ENCODE measurements at regions not wholly inside any gene's neighbourhood (a gene's known extent, or its start where the extent isn't known, plus 50 kb on each side); places are given as distances from the start of the nearest gene placed in this dataset.

DNA sequence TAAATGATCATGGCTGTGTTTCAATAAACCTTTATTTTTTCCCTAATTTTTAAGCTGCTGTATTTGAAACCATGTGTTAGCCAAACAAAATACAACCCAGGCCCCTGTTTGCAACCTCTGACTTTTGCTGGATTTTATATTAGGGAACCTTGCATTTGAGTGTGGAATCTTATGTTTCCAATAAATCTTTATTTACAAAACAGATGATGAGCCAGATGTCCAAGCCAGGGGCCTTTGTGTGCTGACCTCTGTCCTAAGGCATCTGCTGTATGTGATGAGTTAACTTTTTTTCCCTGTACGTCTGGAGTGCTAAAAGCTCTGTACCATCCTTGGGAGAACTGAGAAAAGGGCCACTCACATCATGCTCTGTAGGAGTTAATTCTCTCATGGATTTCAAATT is 162.9 kb downstream of the TRIB2 start:
- H3K27ac ChIP-seq (ENCODE audit: extremely low read length, insufficient read depth, low read length) = no peak overlapping the region
- peaks cover 10% of the 10 kb centered on the region; the same call in 1 of the 2 replicates for H3K9me3 ChIP-seq (ENCODE audit: low read length)
- no peaks in the 10 kb centered on the region for H3K36me3 ChIP-seq (replicated peaks in 1 of 2; ENCODE audit: control insufficient read depth in 1 of 2, insufficient read depth in 2 of 2, low read length in 2 of 2)
- ATAC-seq (no peak), DNase-seq (ENCODE audit: low spot score) (no peak), FAIRE-seq (no peak)
- POLR2A ChIA-PET = no interaction called here
- no peak overlapping the region for H3K4me2 ChIP-seq (ENCODE audit: low read depth, low read length)
- no peak for TF ChIP-seq AHDC1 (CRISPR knock-in tag; IDR thresholded peaks at IDR 0.05; ENCODE audit: borderline replicate concordance)
- no peak for TF ChIP-seq ZNF460 (CRISPR knock-in tag; IDR thresholded peaks at IDR 0.05; ENCODE audit: borderline replicate concordance)
- no peak for TF ChIP-seq ZNF335 (CRISPR knock-in tag; IDR thresholded peaks at IDR 0.05)
- no peak for TF ChIP-seq ZNF484 (CRISPR knock-in tag; IDR thresholded peaks at IDR 0.05; ENCODE audit: borderline replicate concordance, low read depth)
- no peak for TF ChIP-seq KLF12 (CRISPR knock-in tag; IDR thresholded peaks at IDR 0.05; ENCODE audit: borderline replicate concordance)
- TF ChIP-seq NRL (CRISPR knock-in tag; IDR thresholded peaks at IDR 0.05; ENCODE audit: borderline replicate concordance) = no peak
- TF ChIP-seq ZNF546 (CRISPR knock-in tag; conservative IDR thresholded peaks at IDR 0.05) = no peak
- TF ChIP-seq RAD51 (IDR thresholded peaks at IDR 0.05; ENCODE audit: borderline replicate concordance) = no peak
- no peak for TF ChIP-seq AHR (CRISPR knock-in tag; IDR thresholded peaks at IDR 0.05)
- no peak for TF ChIP-seq JUNB (CRISPR knock-in tag; IDR thresholded peaks at IDR 0.05; ENCODE audit: borderline replicate concordance)
- no peak for TF ChIP-seq ZNF292 (CRISPR knock-in tag; IDR thresholded peaks at IDR 0.05; ENCODE audit: borderline replicate concordance, low read depth)
- no peaks in the 10 kb centered on the region for H3K27me3 ChIP-seq (ENCODE audit: control insufficient read depth in 1 of 2, insufficient read depth in 2 of 2, low read length in 2 of 2)
- WGBS (ENCODE audit: low lambda C conversion rate) = 0% methylated on average over 1 of the region's 1 CpG
- H3K4me1 ChIP-seq (ENCODE audit: insufficient read depth, low read length) = no peaks in the 10 kb centered on the region
- no TSS peak for BruUV-seq (replicated peaks)
- intact Hi-C loops (cut with micrococcal nuclease; ENCODE audit: unreplicated experiment) = no loop called here
- H4K20me1 ChIP-seq (ENCODE audit: insufficient read depth, low read length) = no peaks in the 10 kb centered on the region
- CTCF ChIA-PET (ENCODE audit: low intra/inter-chr PET ratio, low total read pairs) = no interaction called here
- H3K9ac ChIP-seq (ENCODE audit: insufficient read depth, low read depth, low read length) = no peak overlapping the region
- no peaks in the 10 kb centered on the region for H3K79me2 ChIP-seq (ENCODE audit: insufficient read depth, low read length)
- H3K4me3 ChIP-seq (replicated peaks in 1 of 3; ENCODE audit: insufficient read depth in 1 of 3, low read depth in 2 of 3, low read length in 3 of 3) = no peak overlapping the region
- in situ Hi-C loops (cut with HindIII; ENCODE audit: extremely low pct_ligation_motif_present, low pct_unique_long_range_greater_than_20kb) = no loop called here
- no peak overlapping the region for H2AFZ ChIP-seq (ENCODE audit: low read length)

Measured in HepG2 (cell line).